ENCODE measurements at regions not wholly inside any gene's neighbourhood (a gene's known extent, or its start where the extent isn't known, plus 50 kb on each side); places are given as distances from the start of the nearest gene placed in this dataset.

DNA sequence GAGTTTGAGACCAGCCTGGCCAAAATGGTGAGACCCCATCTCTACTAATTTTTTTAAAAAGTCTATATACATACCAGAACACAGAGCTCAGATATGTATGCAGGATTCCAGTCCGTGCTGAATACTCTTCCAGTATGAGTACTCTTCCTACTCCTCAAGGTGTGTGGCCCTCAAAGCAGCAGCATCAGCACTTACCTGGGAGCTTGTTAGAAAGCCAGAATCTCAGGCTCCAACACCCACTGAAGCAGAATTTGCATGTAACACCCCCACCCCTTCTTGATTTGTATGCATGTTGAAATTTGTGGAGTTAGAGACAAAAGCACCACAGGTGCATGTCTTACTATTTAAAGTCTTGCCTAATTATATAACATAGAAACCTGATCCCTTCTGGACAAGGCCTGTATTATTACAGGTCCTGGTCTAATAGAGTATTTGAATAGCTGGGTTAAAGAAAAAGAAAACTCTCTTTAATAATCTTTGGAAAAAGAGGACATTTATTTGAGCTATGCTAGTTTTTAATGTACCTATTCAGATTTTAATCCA lies 50.3 kb upstream of the NFE2L2 start:
- ATAC-seq = no peak
- intact Hi-C loops (cut with micrococcal nuclease) = no loop called here
- no peak for DNase-seq

DNA sequence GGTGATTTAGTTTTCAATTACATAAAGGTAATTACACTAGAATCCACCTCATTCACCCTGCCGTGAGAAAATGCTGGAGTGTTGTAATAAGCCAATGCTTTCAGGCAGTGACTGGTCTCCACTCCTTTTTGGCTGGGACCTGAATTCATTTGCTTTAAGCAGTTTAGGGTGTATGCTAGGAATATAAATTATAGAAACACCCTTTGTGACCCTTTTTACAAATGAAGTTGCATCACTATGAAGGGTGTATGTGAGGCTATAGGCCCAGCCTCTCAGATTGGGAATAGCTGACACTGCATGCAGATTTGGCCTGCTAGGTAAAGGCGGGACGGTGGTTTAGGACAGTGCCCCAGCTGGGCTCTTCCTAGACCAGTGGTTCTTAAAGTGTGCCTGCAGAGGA lies 50.8 kb upstream of the NFE2L2 start:
- DNase-seq (no peak), ATAC-seq (peak; percentile 20)
- intact Hi-C loops (cut with micrococcal nuclease) = no loop called here

- DNase-seq (no peak), ATAC-seq (peak; percentile 72)
- intact Hi-C loops (cut with micrococcal nuclease) = no loop called here
Observed at GRCh38 chr2:177316756-177317155, 52.2 kb upstream of the NFE2L2 start.

- ATAC-seq = no peak
- intact Hi-C loops (cut with micrococcal nuclease) = no loop called here
- no peak for DNase-seq
Observed at GRCh38 chr2:177317443-177317842, 52.9 kb upstream of the NFE2L2 start.

GRCh38 chr2:177317857-177318256 lies 53.3 kb upstream of the NFE2L2 start:
- intact Hi-C loops (cut with micrococcal nuclease) = no loop called here
- DNase-seq (no peak), ATAC-seq (no peak)

- intact Hi-C loops (cut with micrococcal nuclease) = no loop called here
- ATAC-seq (no peak), DNase-seq (no peak)
Observed at GRCh38 chr2:177318613-177319012, 54.1 kb upstream of the NFE2L2 start.

DNA sequence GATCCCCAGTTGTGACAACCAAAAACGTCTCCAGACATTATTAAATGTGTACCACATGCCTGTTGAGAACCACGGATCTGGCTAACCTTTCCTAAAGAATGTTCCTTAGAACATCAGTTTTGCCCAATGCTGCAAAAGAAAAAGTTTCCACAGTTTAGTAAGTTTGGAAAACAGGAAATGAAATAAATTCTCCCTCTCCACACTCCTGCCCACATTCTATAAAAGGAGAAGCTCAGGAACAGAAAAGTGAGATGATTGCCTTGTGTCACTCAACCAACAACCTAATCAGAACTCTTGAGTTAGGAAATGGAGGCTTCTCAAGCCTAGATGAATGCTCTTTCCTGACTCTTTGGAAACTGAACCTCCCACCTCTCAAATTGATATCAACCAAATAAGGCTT lies 56.1 kb upstream of the NFE2L2 start:
- intact Hi-C loops (cut with micrococcal nuclease) = no loop called here
- ATAC-seq = no peak
- no peak for DNase-seq

DNA sequence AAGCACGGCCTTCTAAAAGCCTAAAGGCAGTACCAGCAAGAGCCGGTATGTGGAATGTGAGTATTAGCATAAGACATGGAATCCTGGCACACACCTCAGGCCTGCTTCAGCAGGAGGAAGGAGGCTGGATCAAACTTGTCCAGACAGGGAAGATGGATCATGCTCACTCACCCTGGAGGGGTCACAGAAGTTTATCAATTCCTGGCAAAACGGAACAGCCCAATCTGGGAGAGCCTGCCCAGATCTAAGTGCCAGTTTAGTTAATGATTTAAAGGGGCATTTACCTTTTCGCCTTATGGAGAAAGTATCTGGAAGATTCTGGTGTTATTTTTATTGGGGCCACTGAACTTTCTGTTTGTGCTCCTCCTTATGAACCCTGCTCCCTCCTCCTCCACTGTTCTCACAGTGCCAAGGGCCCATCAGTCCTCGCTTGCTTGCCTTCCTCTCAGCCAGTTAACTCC lies 58.3 kb upstream of the NFE2L2 start:
- DNase-seq (no peak), ATAC-seq (no peak)
- intact Hi-C loops (cut with micrococcal nuclease) = no loop called here

- DNase-seq (no peak), ATAC-seq (no peak)
- intact Hi-C loops (cut with micrococcal nuclease) = no loop called here
Observed at GRCh38 chr2:177324797-177325196, 60.3 kb upstream of the NFE2L2 start.

GRCh38 chr2:177325554-177325953 lies 61.0 kb upstream of the NFE2L2 start:
- DNase-seq (no peak), ATAC-seq (no peak)
- intact Hi-C loops (cut with micrococcal nuclease) = no loop called here

GRCh38 chr2:177326005-177326404 lies 61.5 kb upstream of the NFE2L2 start:
- ATAC-seq (no peak), DNase-seq (no peak)
- intact Hi-C loops (cut with micrococcal nuclease) = no loop called here

DNA sequence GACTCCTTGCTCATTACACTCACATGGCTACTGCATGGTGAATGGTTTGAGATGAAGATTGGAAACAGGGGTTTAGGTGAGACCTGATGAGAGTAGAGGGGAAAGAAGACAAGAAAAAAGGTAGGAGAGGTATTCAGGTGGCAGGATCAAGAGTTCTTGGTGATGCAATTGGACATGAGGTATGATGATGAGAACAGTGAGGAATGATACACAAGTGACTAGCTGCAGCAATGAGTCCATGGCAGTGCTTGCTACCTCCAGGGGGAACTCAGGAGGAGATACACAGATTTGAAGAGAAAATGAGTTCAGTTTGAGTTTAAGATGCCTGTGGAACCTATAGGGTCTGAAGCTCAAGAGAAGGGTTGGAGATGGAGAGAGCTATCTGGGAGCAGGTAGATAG lies 62.1 kb upstream of the NFE2L2 start:
- ATAC-seq = no peak
- DNase-seq = no peak
- intact Hi-C loops (cut with micrococcal nuclease) = no loop called here

DNA sequence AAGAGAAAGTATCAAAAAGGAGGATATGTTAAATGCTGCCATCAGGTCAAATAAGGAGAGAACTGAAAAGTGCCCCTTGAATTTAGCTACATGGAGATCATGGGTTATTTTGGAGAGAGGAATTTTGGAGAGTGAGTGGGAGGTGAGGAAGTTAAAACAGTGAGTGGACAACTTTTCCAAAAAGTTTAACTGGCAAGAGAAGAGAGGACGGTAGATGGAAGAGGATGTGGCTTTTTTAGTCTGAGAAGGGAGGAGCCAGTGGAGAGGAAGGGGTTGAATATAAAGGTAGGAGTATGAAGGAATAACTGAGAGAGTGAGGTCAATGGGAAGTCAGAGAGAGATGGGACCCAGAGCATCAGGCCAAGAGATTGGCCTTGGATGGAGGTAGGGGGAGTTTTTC lies 62.5 kb upstream of the NFE2L2 start:
- DNase-seq (no peak), ATAC-seq (no peak)
- intact Hi-C loops (cut with micrococcal nuclease) = no loop called here

- intact Hi-C loops (cut with micrococcal nuclease) = no loop called here
- ATAC-seq = no peak
- no peak for DNase-seq
Observed at GRCh38 chr2:177328056-177328455, 63.5 kb upstream of the NFE2L2 start.

GRCh38 chr2:177329064-177329463 lies 63.5 kb upstream of the AGPS start:
- intact Hi-C loops (cut with micrococcal nuclease) = no loop called here
- DNase-seq (no peak), ATAC-seq (no peak)

GRCh38 chr2:177331466-177331997 lies 61.0 kb upstream of the AGPS start:
- DNase-seq (no peak), ATAC-seq (no peak)
- intact Hi-C loops (cut with micrococcal nuclease) = loop anchor here (5.0 kb wide), 3 partner anchors 59 to 426 kb away; no protein-coding TSS in a partner anchor

- ATAC-seq = peak; percentile 90
- peak; percentile 38 for DNase-seq
- intact Hi-C loops (cut with micrococcal nuclease) = loop anchor here (5.0 kb wide), 3 partner anchors 60 to 425 kb away; no protein-coding TSS in a partner anchor
Observed at GRCh38 chr2:177332026-177332991, 60.3 kb upstream of the AGPS start.

GRCh38 chr2:177332992-177333388 lies 59.6 kb upstream of the AGPS start:
- ATAC-seq = no peak

DNA sequence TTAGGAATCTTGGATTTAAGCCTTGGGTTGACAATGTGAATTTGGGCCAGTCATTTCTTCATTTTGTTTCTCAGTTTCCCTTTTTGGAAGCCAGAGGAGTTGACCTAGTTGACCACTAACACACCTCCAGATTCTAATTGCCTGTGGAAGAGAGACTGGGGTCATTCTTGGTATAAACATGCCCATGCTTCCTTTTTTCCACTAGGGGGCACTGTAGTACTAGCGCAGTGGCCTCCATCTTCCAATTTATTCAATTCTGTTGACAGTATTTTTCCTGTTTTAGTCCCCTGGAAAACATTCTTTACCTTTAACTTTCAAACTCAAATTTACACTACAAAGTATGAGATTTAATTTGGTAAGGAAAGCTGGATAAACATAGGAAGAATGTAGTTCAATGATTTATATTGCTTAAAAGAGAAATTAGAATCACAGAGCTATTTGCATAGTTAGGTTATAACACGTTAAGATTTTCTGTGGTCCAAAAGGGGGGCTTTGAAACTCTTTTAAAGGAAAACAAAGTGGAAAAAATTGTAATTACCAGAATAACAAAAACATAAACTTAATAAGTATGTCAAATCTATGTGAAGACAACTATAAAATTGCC lies 57.5 kb upstream of the AGPS start:
- intact Hi-C loops (cut with micrococcal nuclease) = loop anchor here (2.0 to 5.0 kb wide), 5 partner anchors 63 to 422 kb away; no protein-coding TSS in a partner anchor
- peak; percentile 64 for ATAC-seq
- DNase-seq = no peak

More at GRCh38 chr2:177332992-177333388, 59.6 kb upstream of the AGPS start:
- no peak for DNase-seq
- intact Hi-C loops (cut with micrococcal nuclease) = loop anchor here (5.0 kb wide), 3 partner anchors 61 to 424 kb away; no protein-coding TSS in a partner anchor
